ENCODE measurements at regions not wholly inside any gene's neighbourhood (a gene's known extent, or its start where the extent isn't known, plus 50 kb on each side); places are given as distances from the start of the nearest gene placed in this dataset.

DNA sequence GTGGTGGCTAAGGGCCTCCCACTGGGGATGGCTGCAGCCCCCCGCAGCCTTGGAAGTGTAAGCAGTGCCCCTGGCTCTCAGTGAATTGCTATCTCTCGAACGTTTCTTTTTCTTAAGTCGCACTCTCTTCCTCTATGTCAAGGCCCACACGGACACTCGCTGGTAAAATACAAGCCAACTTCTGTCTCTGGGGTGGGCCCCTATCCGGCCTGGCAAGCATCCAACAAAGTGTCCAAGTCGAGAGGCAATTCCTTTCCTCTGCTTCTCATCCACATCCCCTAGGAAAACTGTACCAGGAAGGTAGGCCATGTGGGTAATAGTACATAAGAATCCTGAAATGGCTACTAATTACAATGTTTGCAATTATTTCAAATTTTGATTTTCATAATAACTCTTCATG, 194.9 kb upstream of the MGMT start:
- DNase-seq (ENCODE audit: low read depth in 2 of 2): no peak

DNA sequence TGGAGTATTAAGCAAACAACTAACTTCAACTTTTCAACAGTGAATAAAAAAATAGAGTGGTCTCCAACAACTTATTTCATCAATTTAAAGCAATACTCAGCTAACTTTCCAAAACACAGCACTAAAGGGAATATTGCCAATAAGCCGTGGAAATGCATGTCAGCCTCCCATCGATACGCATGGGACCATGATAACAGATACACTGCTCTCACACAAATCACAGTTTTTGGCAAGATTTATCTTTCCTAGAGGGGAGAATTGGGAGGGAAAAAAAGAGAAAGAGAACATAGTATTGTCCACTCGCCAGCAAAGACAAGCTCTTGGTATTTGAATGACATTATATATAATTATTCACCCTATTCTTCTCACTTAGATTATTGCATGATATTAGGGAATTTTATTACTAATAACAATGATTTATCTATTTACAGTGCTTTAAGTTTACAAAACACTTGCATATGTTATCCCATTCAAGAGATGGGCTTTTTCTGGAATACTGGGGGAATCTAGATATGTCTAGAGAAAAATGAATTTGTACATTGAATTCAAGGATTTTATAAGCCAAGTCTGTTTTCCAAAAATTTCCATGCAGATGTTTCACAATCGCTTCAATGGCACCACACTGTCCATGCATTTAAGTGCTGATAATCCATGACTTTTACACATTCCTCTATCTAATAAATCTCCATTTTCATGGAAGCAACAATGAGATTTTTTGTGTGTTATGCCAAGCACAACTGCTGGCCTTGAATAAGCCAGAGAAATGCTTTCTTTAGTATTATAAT, 194.0 kb upstream of the MGMT start:
- no peak for DNase-seq (ENCODE audit: low read depth in 2 of 2)

DNA sequence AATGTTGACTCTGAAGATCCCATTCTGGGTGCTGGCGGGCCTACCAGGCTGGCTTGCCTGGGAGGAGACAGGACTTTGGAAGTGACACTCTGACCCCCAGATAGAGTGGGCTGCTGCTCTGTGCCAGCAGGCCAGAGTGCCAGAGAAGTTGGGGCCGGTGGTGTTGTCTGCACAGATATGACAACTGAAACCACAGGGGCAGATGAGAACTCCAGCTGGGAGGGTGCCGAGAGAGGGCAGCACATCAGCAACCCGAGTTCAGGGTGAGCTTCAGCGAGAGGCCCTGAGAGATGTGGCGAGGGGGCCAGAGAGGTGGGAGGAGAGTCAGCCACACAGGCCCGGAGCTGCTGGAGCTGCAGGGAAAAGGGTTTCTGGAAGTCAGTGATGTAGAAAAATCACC, 193.2 kb upstream of the MGMT start:
- no peak for DNase-seq (ENCODE audit: low read depth in 2 of 2)

DNA sequence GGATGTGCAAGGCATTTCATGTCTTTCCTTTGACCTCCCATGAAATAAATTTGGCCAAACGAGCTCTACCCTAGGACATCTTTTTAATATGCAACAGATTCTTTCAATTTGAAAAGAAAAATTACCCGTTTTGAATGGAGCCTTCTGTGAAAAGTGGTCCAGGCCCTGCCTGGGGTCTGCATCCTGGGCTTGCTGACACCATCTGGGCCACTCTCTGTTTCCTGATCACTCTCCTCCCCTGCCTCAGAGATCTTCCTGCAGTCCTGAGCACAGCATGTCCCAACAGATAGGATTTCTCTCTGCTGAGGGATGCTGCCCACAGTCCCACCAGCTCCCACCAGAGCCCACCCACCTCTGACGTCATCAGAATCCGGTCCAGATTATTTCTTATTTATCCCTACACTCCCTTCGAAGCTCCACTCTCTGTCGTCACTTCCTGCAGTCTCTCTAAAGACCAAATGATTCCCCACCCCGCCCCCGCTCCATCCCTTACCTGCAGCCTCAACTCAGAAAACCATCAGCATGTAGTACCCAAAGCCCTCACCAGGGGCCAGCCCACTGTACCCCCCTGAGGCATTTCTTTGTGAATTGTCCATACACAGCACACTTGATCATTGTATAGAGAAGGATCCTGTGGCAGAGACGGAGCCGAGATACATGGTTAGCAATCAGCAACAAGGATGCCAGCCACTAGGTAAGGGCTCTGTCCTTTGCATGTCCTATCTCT, 192.1 kb upstream of the MGMT start:
- DNase-seq (ENCODE audit: low read depth in 2 of 2): no peak

DNA sequence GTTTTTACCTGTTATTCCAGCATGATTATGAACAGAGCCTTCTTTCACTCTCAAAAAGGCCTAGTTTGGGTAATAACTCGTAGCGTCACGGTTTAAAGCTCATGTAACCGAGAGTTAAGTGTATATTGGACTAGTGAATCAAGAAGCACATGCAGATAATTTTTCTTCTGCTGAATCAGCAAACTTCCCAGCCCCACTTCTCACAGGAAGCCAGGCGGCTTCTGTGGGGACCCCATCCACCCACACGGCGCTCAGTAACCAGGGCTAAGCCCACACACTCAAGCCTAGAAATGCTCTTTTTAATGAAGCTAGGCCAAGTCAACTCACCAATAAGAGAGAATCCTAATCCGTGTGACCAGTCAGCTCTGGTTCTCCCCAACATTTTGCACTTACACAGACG, 191.2 kb upstream of the MGMT start:
- no peak for DNase-seq (ENCODE audit: low read depth in 2 of 2)

DNA sequence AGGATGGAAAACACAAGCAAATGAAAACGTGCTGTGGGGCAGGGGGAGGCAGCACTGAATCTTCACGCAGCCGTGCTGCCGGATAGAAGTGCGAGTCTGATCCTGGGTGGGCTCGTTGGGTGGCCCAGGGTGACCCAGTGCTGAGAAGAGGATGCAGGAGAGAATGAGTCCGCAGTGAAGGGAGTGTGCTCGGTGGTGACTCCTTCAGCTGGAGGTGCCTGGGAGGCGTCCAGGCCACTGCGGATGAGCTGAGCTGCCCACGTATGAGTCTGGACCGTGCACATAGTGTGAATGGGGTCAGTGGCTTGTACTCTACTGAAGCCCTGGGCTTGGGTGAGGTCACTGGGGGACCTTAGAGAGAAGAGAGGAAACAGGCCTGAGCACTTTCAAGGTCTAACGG, 190.0 kb upstream of the MGMT start:
- no peak for DNase-seq (ENCODE audit: low read depth in 2 of 2)

DNA sequence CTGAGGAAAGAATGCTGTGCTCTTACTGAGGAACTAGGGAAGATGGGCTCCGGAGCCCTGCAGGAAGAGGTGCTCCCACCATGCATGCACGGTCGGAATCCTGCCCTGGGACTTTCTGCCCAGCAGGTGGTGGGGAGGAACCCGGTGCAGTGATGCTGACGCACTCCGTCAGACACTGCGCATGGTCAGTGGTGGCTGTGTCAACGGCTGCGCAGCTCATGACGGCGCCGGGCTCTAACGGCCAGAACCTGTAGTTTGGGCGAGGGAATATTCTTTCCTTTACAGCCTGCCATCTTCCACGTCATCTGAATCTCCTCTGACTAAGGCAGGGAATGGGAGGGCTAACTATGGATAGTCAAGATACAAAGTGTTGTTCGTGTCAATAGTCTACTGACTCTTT, 189.2 kb upstream of the MGMT start:
- no peak for DNase-seq (ENCODE audit: low read depth in 2 of 2)

DNA sequence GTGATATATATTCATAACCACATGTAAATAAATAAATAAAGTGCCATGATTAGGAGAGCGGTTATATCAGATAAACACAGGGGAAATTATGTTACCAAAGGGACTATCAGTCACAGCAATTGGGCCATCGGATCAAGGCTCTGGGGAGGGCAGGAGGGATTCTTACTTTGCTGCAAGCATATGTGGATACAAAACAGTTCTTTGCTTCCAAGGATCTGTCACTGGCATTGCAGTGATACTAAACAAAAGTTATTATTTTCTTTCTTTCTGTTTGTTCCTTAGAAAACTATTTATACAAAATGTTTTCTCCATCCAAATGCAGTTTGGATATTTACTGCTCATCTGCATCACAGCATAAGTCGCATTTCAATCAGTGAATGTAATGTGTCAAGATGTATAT, 188.4 kb upstream of the MGMT start:
- no peak for DNase-seq (ENCODE audit: low read depth in 2 of 2)

DNA sequence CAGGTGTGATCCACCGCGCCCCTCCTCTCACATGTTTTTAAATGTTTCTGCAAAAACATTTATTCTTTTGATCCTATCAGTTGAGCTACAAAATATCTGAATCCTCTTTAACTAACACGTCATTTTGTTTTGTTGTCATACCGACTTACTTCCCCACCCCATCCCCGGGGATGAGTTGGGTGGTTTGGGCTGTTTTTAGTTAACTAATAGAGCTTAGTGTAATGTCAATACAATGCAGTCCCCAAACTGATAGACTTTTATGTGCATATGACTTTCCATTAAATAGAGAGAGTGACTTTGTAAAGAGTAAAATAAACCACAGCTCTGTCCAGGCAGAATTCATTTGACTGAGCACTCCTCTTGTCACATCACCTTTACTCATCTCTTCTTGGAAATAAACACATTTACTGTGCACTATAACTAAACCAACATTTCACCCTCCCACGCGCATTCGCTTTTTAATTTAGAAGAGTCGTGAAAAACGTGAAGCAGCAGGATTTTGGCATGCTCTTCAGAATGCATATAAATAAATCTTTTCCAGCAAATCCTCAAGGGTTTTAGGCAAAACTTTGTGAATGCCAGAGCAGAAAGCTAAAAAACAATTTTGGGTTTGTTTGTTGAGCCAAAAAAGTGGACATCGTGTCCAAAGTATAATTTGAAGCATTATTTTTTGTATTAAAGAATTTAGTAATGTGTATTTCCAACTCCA, 187.4 kb upstream of the MGMT start:
- no peak for DNase-seq (ENCODE audit: low read depth in 2 of 2)

DNA sequence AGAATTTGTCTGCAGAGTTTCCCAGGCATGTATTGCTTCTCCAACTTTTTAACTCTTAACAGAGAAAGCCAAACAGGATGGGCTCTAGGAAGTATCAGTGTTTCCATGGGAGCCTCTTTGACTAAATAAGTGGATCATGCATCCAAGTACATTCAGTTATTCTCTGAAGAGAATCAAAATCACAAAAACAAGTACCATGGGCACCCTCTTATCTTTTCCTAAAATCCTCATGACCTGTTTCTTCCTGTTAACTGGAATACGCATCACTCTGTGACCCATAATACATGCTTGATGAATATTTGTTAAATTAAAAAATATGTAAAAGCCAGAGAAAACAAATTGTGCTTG, 186.9 kb upstream of the MGMT start:
- DNase-seq (ENCODE audit: low read depth in 2 of 2): no peak

DNA sequence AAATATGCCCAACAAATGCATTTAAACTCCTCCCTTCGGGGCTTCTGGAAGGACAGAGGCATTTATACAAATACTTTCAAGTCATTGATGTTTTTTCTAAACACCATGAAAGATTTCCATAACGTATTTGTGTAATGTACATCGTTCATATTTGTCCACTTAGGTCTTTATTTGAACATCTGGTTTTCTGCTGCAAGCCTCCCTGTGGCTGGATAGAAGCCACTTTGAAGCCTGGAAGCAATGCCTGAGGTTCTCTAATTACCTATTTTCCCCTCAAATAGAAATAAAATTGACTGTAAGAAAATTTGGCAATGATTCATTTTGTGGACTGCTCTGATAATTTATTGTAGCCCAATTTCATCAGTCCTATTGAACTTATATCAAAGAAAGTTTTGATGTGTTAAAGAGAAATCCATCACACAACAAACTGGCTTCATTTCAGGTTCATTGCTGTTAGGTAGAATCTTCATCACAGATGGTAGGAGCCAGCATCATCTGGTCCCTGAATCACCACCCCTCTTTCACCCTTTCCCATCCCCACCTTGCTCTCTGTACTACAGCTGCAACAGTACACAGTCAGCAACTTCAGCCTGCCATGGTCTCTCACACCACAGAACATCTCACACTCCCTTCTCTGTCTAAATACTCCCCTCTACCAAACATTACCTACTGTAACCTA, 186.0 kb upstream of the MGMT start:
- no peak for DNase-seq (ENCODE audit: low read depth in 2 of 2)

DNA sequence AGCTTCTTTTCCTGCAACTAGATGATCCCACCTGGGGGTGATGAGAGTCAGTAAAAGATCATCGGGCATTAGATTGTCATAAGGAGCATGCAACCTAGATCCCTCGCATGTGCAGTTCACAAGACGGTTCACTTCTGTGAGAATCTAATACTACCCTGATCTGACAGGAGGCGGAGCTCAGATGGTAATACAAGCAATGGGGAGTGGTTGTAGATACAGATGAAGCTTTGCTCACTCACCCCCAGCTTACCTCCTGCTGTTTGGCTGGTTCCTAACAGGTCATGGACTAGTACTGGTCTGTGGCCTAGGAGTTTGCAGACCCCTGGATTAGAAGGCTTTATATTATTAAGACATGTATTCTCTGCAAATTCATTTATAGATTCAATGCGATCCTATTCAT, 181.6 kb upstream of the MGMT start:
- no peak for DNase-seq (ENCODE audit: low read depth in 2 of 2)

DNA sequence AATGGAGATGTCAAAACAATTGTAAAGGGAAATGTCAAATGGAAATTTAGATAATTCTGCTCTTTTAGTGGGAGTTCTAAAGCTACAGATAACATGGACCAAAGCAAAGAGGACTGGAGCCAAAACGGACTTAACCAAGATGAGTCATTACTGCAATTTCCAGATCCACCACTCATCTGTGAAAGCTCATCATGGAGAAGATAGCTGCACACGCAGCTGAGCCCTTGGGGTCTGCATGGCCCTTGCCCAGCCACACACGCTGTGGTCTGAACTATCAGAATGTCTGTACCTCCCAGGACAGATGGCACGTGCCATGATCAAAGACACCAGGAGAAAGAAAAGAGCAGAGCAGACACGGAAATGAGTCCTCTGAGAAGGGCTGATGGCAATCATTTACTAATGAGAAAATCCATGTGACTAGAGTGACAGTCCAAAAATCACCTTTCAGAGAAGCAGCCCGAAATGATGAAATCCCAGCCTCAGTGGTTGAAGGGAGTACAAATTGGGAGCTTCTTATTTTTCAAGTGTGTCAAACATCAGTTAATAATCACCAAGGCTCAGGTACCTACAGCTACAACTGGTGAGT, 177.9 kb upstream of the MGMT start:
- DNase-seq (ENCODE audit: low read depth in 2 of 2): no peak

DNA sequence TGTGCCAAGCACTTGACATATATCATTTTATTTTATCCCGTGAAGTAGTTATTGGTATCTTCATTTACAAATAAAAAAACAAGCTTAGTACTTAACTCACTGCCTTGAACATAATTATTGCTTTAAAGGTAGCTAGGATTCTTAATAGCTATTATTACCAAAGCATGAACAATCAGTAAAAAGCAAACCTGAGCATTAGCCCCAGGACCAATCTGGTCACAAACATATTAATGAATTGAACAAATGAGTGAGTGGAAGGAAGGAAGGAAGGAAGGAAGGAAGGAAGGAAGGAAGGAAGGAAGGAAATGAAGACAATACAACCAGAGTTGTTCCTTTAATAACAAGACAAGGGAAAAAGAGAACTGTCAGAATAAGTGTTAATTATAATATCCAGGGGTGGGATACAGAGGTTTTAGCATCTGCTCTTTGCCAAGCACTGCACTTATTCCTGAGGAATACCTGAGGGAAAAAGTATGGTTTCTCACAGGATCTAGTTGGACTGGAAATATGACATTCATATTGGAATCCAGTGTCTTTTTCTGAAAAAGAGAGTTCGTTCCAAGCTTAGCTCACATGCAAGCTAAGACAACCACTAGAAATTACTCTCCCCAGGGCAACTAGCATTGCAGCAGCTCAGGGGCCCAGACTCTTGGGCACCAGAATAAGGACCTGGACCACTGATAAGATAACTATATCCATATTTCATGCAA, 172.9 kb upstream of the MGMT start:
- DNase-seq (ENCODE audit: low read depth in 2 of 2): no peak

DNA sequence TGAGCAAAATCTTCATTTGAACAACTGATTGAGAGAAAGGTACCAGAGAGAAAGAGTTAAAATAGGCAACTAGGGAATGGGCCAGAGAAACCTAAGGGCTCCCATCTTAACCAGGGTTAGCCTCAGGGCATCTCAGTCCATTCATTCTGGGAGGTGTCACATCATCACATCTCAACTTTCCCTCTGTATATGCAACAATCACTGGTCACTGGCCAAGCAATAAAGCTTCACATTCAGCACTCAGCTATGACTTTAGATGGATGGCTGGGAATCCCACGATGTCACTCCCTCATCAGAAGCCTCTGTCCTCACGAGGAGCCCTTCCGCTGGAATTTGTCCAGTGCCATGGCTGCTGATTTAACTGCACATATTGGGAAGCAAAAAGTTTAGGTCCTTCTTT, 172.1 kb upstream of the MGMT start:
- no peak for DNase-seq (ENCODE audit: low read depth in 2 of 2)

DNA sequence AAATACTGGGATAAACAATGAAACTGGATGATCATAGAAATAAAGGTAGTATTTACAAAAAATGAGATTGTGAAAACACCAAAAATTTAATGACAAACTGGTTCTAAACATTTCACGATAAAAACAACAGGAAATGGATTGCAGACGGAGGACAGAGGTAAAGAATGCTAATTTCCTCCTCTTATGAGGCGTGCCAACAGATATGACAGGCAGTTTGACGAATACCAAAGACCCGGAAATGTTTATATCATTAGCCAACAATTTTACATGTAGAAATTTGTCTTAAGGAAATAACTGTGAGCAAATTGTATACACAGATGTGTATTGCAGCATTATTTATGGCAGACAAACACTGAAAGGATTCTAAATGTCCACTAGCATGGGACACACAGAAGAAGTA, 162.0 kb upstream of the MGMT start:
- DNase-seq (ENCODE audit: low read depth in 2 of 2): no peak

DNA sequence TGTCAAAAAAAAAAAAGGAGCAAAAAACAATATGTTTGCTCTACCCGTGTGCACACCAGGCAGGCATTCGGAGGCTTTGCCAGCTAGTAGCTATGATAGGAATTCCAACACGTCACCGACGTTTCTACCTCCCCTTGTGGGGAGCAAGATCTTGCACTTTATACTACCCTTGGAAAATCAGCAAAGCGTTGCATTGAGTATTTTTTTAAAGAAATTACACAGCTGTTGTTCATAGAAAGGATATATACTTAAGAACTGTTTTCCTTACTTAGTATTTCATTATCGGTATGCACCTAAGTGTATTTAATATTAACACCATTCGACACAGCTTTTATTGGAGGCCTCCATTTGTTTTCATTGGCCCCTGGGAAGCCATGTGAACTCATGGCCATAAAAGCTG, 159.9 kb upstream of the MGMT start:
- no peak for DNase-seq (ENCODE audit: low read depth in 2 of 2)

DNA sequence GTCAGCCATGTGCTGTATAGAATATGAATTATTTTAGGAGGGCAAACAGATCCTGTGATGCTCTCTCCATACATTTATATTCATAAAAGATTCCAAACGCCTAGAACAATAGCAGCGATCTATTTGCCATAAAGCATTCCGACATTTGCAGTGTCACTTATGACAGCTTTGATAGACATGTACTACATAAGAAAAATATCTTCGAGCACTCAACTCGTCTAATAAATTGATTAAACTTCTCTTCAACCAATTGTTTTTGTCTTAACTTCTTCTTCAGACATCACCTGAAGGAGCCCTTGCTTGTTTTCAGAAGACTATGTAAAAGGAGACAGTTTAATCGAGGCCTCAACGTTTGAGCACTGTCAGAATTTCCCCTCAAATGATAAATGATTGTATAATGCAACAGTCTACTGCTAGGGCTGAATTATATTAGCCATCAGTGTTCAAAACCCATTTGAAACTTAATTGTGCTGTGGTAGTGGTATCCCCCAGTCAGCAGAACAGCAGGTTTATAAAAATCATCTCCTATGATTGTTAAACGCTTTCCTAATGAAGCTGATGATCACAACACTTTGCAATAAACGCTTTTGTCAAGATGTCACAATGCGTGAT, 158.0 kb upstream of the MGMT start:
- DNase-seq (ENCODE audit: low read depth in 2 of 2): no peak

DNA sequence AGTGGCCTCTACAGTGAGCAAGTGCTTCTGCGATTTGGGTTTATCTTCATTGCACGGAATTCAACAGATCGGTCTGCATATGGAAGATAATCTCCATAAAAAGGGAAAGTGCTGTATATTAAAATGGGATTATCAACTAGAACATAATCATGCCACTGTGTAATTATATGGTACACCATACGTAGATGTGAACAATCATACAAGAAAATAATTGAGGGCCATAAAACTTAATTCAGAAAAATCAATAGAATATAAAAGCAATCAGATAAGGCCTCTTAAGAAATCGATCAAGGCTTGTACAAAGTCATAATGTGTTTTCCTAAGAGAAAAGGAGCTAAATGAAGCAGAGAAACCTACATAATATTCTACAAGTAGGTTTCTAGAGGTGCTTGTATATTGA, 157.5 kb upstream of the MGMT start:
- DNase-seq (ENCODE audit: low read depth in 2 of 2): no peak

DNA sequence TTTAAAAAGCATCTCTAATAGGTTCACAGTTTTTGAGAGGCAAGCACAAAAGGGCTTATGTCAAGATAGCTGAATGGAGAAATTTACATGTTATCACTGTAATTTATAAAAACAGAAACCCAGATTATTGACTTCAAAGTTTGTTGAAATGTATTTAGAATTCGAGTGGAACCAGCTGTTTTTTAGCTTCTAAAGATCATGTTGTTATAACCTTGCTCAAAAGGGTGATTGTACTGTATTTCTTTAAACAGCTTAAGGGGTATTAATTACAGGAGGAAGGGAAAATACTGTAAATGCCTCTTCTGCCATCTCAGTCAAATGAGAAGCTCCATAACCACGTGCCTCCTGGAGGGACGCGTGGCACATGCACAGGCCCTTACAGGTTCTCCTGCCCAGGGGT, 156.2 kb upstream of the MGMT start:
- DNase-seq (ENCODE audit: low read depth in 2 of 2): no peak

DNA sequence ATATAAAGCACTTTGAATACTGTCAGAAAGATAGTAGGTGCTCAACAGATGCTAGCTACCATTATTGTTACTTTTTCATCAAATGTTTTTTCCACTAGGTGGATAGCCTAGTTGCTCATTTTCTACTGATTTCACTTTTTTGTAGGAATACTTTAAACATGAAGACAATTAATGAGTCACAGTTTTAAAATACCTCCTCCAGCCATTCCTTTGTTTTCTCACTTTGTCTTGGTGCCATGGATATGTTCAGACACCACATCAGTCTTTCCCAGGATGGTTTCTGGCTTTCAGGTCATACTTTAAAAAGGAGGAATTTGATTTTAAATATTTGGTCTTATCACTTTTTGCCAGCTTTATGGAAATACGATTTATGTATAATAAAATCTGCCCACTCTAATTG, 147.1 kb upstream of the MGMT start:
- no peak for DNase-seq (ENCODE audit: low read depth in 2 of 2)
